Frontal cortex (tissue), 3 donors: ENCODE measurements at regions not wholly inside any gene's neighbourhood (a gene's known extent, or its start where the extent isn't known, plus 50 kb on each side); places are given as distances from the start of the nearest gene placed in this dataset.

Experiments used
- DNase-seq, 2 donors: peaks; one replicate each; pipeline ENCODE4 v3.0.0; 2012; ENCODE audit warnings: low spot score in 2 of 2
- FAIRE-seq: peaks from 2 replicates; lab custom pipeline; 2012; peaks lifted over from hg19 to GRCh38; lab: Jason Lieb, UNC
- donor health status: control.
- donor health status: control.
- donor health status: control.

DNA sequence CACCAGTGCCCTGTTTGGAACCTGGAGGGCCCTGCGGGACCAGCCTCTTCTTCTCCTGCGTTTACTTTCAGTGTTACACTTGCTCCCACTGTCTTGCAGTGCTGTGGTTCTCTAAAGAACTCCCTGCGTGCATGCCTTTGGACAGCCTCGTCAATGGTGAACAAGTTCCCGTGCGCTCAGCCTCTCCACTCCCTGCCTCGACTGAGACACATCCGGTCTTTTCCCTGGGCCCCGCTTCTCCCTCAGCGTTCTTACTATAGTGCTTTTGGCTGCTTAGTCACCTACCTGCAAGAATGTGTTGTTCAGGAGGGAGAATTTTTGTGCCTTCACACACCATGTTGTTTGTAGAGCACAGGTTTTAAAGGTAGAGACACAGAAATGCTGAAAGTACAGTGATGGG, 520.7 kb upstream of the MKI67 start:
- FAIRE-seq = no peak
- no peak for DNase-seq

GRCh38 chr10:128657548-128657947, 531.3 kb upstream of the MKI67 start:
- no peak for DNase-seq
- FAIRE-seq = no peak

DNA sequence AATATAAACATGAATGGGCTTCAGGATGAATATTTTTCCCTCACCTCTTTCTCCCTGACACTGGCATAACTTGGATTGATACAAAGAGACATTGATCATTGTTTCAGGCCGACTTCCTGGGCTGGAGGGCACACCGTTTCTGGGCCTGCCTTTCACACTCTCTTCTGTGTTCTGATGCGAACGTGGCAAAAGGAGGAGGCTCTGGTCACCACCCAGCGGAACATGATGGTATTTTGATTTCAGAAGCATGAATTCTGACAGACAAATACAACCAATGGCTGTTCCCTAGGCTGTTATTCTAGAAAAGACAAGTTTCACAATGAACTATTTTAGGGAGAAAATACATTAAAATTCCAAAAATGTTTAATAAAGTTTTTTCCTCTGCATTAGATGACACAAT, 534.5 kb upstream of the MKI67 start:
- FAIRE-seq (no peak), DNase-seq (no peak)

DNA sequence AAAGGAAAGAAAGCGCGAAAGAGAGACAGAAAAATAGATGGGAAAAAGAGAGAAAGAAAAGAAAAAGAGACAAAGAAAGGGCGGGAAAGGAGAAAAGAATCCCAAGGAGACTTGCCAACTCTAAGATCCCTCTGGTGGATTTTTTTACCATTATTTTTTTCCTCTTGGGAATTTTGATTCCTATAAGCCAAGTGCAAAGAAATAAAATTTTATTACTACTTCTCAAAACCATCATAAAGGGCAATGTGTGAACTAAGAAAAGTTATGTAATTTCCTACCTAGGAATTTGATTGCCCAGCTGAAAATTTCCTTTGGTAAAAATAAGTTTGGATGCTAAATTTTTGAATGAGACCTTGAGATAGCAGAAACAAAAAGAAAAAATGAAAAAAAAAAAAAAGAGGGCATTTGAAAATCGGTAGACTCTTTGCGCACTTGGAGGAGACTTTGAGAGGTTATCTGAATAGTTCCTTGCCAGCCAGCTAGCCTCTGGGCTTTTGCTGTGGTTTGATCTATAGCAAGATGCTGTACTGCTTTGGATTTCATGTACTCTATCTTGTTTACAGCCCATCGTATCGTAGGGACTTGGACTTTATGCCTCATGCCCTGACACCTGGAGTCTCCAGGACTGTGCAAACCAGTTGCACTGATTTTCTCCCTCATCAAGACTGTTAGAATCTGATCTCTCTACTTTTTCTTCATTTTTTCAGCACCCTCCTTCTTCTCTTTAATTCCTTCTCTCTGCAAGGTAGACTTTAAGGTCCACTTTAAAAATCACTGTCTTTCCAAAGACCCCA, 535.4 kb upstream of the MKI67 start:
- FAIRE-seq = no peak
- no peak for DNase-seq

GRCh38 chr10:128662520-128662919, 536.3 kb upstream of the MKI67 start:
- DNase-seq = no peak
- no peak for FAIRE-seq

DNA sequence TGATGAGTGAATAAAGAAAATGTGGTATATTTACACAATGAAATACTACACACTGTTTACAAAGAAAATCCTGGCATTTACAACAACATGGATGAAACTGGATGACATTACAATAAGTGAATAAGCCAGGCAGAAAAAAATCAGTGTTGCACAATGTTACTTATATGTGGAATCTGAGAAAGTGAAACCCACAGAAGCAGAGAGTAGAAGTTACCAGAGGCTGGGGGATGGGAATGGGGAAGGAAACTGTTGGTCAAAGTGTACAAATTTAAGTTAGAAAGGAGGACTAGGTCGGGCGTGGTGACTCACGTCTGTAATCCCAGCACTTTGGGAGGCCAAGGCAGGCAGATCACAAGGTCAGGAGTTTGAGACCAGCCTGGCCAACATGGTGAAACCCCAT, 538.5 kb upstream of the MKI67 start:
- DNase-seq = no peak
- no peak for FAIRE-seq

GRCh38 chr10:128675405-128675804, 549.2 kb upstream of the MKI67 start:
- FAIRE-seq (no peak), DNase-seq (no peak)

GRCh38 chr10:128680116-128680515, 553.9 kb upstream of the MKI67 start:
- FAIRE-seq = no peak
- DNase-seq = no peak

DNA sequence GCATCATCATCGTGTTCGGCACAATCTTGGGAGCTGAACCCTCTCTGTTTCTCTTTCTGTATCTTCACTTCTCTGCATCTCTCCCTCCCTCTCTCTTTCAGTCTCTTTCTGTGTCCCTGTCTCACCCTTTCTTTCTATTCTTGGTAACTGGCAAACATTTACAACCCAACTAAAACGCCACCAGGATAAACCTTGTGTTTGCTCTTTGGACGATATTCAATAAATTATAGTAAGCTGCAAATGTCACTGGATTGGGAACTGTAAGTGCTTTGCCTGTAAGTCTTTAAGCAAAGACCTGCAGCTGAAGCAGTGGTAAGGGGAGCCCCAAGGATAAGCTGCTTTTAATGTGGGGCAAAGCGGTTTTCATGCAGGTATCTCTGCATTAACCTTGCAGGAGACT, 558.0 kb upstream of the MKI67 start:
- DNase-seq (no peak), FAIRE-seq (no peak)

DNA sequence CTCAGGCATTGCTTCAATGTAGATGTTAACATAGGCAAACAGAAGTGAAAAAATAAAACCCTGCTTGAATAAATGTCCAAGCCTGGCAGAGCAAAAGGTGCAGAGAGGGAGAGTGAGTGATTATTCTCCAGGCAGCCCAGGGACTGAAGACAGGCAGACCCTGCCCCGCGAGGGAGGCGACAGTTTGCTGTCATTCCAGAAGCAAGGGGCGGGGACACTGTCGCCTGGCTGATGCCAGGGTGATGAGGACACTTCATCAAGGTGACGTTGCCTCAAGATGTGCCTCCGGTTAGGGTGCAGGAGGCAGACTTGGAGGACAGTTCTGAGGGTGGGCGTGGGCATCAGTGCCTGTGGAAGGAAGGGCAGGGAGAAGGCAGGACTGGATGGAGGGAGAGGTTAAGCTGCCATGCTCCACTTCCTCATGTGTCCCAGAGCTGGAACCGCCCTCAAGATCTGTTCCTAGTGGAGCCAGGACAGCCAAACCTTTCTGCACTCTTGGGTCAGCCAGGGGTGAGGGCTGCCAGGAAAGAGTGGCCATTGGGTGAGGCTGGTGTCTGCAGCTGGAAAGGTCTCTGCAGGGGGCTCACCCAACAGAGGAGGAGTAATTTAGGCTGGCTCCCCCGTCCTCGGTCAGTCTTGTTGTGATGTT, 560.5 kb upstream of the MKI67 start:
- FAIRE-seq = no peak
- no peak for DNase-seq

DNA sequence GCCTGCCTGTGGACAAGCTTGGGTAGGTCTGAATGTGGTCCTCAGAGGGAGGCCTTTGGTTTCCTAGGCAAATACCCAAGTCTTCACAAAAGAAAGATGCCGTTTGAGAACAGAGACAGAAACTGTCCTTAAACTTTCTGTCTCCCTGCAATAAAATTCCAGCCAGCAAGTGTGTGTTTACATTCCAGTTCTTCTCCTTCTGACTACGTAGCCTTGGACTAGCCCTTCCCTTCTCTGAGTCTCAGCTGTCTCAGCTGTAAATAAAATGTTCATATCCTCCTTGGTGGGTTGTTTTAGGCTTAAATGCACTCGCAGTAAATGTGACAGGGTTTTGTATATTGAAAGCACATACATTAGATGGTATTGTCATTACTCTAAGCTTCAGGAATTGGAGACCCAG, 561.2 kb upstream of the MKI67 start:
- DNase-seq = no peak
- FAIRE-seq = no peak

DNA sequence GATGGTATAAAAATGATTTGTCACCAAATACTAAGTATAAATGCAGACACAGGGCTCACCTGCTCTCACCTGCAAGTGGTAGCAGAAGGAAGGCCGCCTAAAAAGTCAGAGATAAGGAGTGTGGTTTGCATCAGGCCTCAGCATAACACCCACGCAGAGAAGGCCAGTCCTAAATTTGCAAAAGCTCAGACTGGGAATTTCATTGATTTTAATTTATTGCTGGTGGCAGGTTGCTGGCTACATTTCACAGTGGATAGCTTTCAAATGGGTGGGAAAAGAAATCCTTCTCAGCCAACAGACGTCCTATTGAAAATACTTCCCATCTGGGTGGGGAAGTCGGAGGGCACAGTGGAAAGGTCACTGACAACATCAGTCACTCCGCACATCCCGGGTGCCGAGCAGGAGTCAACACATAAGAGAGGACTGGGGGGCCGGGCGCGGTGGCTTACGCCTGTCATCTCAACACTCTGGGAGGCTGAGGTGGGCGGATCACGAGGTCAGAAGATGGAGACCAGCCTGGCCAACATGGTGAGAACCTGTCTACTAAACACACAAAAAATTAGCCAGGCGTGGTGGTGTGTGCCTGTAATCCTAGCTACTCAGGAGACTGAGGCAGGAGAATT, 561.8 kb upstream of the MKI67 start:
- DNase-seq = no peak
- no peak for FAIRE-seq

- no peak for FAIRE-seq
- no peak for DNase-seq
Measured at GRCh38 chr10:128689667-128690066, 563.4 kb upstream of the MKI67 start.

GRCh38 chr10:128693493-128694131, 567.4 kb upstream of the MKI67 start:
- FAIRE-seq (no peak), DNase-seq (no peak)

DNA sequence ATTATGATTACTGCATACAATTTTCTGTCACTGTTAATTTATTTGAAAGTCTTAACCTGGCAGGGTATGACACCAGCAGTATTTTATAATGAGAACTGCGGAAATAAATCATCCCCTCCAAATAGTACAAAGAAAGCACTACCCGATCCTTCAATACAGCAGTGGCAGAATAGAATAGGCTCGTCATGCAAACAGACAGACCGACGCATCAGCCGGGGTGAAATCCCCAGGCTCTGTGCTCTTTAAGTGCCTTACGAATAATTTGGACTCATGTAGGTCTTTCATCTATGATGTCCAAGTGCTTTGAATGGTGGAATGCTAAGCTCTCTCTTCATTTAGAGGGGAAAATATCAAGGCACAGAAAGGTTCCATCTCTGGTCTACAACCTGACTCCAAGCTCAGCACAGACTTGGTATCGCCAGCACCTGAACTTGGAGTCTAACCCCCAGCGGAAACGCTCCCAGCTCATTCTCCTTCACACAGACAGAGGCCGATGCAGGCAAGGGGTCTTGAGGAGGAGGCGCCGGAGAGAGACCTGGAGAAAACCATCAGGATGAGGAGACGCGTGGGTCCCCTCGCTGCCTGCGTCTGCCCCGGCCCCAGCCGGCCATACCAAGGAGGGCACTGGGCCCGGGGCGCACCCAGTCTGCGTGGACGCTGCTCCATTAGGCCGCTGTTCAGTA, 568.1 kb upstream of the MKI67 start:
- DNase-seq (no peak), FAIRE-seq (no peak)

- FAIRE-seq = no peak
- DNase-seq = no peak
Measured at GRCh38 chr10:128694851-128695725, 568.9 kb upstream of the MKI67 start.

GRCh38 chr10:128695931-128696330, 569.7 kb upstream of the MKI67 start:
- FAIRE-seq (no peak), DNase-seq (no peak)

- FAIRE-seq = no peak
- DNase-seq = no peak
Measured at GRCh38 chr10:128697437-128697836, 571.2 kb upstream of the MKI67 start.

GRCh38 chr10:128701381-128701780, 575.2 kb upstream of the MKI67 start:
- no peak for FAIRE-seq
- DNase-seq = no peak
